ENCODE measurements at regions not wholly inside any gene's neighbourhood (a gene's known extent, or its start where the extent isn't known, plus 50 kb on each side); places are given as distances from the start of the nearest gene placed in this dataset.

GRCh38 chr2:59047373-59047995 is 806.4 kb upstream of the FANCL start:
- TF ChIP-seq EZH2phosphoT487 (IDR thresholded peaks at IDR 0.05; ENCODE audit: low read depth), result no peak
- TF ChIP-seq CTCF (IDR thresholded peaks at IDR 0.05; ENCODE audit: low read depth, low read length), result no peak
- Histone ChIP-seq H3K9ac (ENCODE audit: low read length) (no peak overlapping the region), H3K4me3 (ENCODE audit: low read length) (no peak overlapping the region), H3K4me1 (ENCODE audit: low read length) (no peaks in the 10 kb centered on the region), H3K79me2 (ENCODE audit: low read length) (no peaks in the 10 kb centered on the region), H3K9me3 (ENCODE audit: insufficient read depth, low read length) (no peaks in the 10 kb centered on the region), H3K27me3 (ENCODE audit: low read depth, low read length) (no peaks in the 10 kb centered on the region), H3K36me3 (replicated peaks; ENCODE audit: low read depth, low read length) (no peaks in the 10 kb centered on the region), H4K20me1 (ENCODE audit: insufficient read depth, low read length) (no peaks in the 10 kb centered on the region), H3K4me2 (ENCODE audit: low read length) (no peak overlapping the region), H3K27ac (ENCODE audit: low read length) (no peak overlapping the region), H2AFZ (ENCODE audit: low read depth, low read length) (no peak overlapping the region)

DNA sequence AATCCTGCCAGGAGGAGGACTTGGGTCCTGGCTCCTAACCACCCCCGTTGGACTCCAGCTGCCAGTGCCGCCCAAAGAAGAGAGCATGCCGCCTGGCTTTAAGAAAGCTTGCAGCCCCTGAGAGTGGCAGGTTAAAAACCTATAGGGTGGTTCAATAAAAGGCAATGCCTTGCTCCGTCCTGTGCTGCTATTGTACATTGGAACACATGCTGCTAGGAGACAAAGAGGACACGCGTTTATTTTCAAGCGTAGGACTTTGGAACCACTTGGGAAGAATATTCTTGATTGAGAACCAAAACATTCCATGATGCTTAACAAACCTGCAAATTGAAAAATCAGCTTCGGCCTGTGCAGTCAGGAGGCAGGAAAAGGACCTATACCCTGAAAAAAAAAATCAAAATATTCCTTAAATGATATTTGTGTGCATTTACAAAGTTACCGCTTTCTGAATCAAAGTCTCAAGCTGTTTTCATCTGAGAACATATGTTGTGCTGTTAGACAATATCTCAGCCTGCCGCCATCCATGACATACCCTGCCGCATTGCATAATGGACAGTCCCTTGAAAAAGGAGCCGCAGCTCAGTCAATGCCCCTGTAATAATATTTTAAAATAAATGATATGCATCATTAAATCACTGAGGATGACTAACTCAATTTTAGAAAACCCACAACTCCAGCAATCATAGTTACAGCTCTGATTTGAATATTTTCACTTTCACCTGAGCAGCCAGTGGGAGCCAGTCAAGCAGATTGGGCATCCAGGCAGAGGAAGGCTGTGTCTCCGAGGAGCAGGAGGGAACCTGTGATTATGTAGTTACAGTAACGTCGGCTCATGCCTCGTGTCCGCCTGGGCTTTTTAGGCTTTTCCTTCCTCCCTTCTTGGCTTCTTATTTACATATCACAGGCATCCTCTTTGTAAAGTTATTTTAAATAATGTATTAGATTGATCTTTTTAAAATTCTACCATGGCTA is 805.6 kb upstream of the FANCL start:
- H3K4me3 ChIP-seq (ENCODE audit: low read length), result no peak overlapping the region
- H3K27ac ChIP-seq (ENCODE audit: low read length), result no peak overlapping the region
- H3K4me2 ChIP-seq (ENCODE audit: low read length), result no peak overlapping the region
- no peaks in the 10 kb centered on the region for H4K20me1 ChIP-seq (ENCODE audit: insufficient read depth, low read length)
- H3K9ac ChIP-seq (ENCODE audit: low read length), result no peak overlapping the region
- no peaks in the 10 kb centered on the region for H3K36me3 ChIP-seq (replicated peaks; ENCODE audit: low read depth, low read length)
- H3K27me3 ChIP-seq (ENCODE audit: low read depth, low read length), result no peaks in the 10 kb centered on the region
- H2AFZ ChIP-seq (ENCODE audit: low read depth, low read length), result no peak overlapping the region
- TF ChIP-seq CTCF (IDR thresholded peaks at IDR 0.05; ENCODE audit: low read depth, low read length), result no peak
- TF ChIP-seq EZH2phosphoT487 (IDR thresholded peaks at IDR 0.05; ENCODE audit: low read depth), result no peak
- H3K9me3 ChIP-seq (ENCODE audit: insufficient read depth, low read length), result no peaks in the 10 kb centered on the region
- H3K79me2 ChIP-seq (ENCODE audit: low read length), result no peaks in the 10 kb centered on the region
- H3K4me1 ChIP-seq (ENCODE audit: low read length), result no peaks in the 10 kb centered on the region

GRCh38 chr2:59044736-59045135 is 803.6 kb upstream of the FANCL start:
- no peaks in the 10 kb centered on the region for H4K20me1 ChIP-seq (ENCODE audit: insufficient read depth, low read length)
- no peak overlapping the region for H2AFZ ChIP-seq (ENCODE audit: low read depth, low read length)
- H3K4me2 ChIP-seq (ENCODE audit: low read length), result no peak overlapping the region
- no peak overlapping the region for H3K9ac ChIP-seq (ENCODE audit: low read length)
- H3K9me3 ChIP-seq (ENCODE audit: insufficient read depth, low read length), result no peaks in the 10 kb centered on the region
- no peaks in the 10 kb centered on the region for H3K4me1 ChIP-seq (ENCODE audit: low read length)
- TF ChIP-seq CTCF (IDR thresholded peaks at IDR 0.05; ENCODE audit: low read depth, low read length) (no peak), EZH2phosphoT487 (IDR thresholded peaks at IDR 0.05; ENCODE audit: low read depth) (no peak)
- no peaks in the 10 kb centered on the region for H3K36me3 ChIP-seq (replicated peaks; ENCODE audit: low read depth, low read length)
- no peaks in the 10 kb centered on the region for H3K27me3 ChIP-seq (ENCODE audit: low read depth, low read length)
- H3K4me3 ChIP-seq (ENCODE audit: low read length), result no peak overlapping the region
- H3K27ac ChIP-seq (ENCODE audit: low read length), result no peak overlapping the region
- H3K79me2 ChIP-seq (ENCODE audit: low read length), result no peaks in the 10 kb centered on the region

DNA sequence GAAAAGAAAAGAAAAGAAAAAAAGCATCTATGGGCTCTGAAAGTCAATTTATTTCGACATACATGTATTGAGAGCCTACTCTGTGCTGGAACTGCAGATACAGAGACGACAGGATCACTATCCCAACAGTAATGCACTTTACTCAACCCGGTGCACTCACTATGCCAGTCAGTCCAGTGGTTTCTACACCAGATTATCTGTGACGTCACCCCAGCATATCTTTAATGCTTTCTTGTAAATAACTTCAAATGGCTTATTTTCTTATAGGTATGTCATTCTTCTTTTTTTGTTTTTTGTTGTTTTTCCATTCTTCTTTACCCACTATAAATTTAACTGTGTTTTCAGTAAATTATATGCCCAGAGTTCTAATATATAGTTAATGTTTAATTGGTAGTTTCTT is 800.0 kb upstream of the FANCL start:
- no peak overlapping the region for H3K9ac ChIP-seq (ENCODE audit: low read length)
- H3K79me2 ChIP-seq (ENCODE audit: low read length), result no peaks in the 10 kb centered on the region
- H4K20me1 ChIP-seq (ENCODE audit: insufficient read depth, low read length), result no peaks in the 10 kb centered on the region
- no peak overlapping the region for H3K4me2 ChIP-seq (ENCODE audit: low read length)
- H3K27me3 ChIP-seq (ENCODE audit: low read depth, low read length), result no peaks in the 10 kb centered on the region
- H3K27ac ChIP-seq (ENCODE audit: low read length), result no peak overlapping the region
- H3K9me3 ChIP-seq (ENCODE audit: insufficient read depth, low read length), result no peaks in the 10 kb centered on the region
- TF ChIP-seq CTCF (IDR thresholded peaks at IDR 0.05; ENCODE audit: low read depth, low read length), result no peak
- TF ChIP-seq EZH2phosphoT487 (IDR thresholded peaks at IDR 0.05; ENCODE audit: low read depth), result no peak
- no peak overlapping the region for H3K4me3 ChIP-seq (ENCODE audit: low read length)
- H3K36me3 ChIP-seq (replicated peaks; ENCODE audit: low read depth, low read length), result no peaks in the 10 kb centered on the region
- no peaks in the 10 kb centered on the region for H3K4me1 ChIP-seq (ENCODE audit: low read length)
- no peak overlapping the region for H2AFZ ChIP-seq (ENCODE audit: low read depth, low read length)

All from OCI-LY3 (cell line).